HG03354 (cell line): ENCODE measurements at regions not wholly inside any gene's neighbourhood (a gene's known extent, or its start where the extent isn't known, plus 50 kb on each side); places are given as distances from the start of the nearest gene placed in this dataset.
A peak's percentile ranks its signal among the peaks of the same experiment; 100 is the strongest.

Source experiments
- ATAC-seq: cut with Tn5 transposase; IDR thresholded peaks from one replicate; pipeline ENCODE4 v1.9.1; 2021; ENCODE audit warnings: mild to moderate bottlenecking; ENCODE audit not compliant: unreplicated experiment, poor library complexity, severe bottlenecking

DNA sequence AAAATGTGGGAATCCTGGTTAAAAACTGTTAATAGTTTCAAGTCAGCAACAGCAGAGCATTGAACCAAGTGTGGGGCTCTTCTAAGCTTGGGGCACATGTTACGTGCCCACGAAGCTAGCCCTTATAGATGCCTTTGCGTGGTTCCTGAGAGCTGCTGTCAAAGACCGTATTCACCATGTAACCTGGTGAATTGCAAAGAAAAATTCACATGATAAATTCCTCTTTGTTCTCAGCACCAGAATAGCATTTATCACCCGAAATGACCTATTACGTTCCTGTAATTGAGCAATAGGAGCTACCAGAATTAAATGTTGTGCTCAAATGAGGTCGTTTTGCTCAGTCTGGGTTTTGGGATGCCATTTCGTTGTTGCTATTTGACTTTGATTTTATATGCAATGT, 202.6 kb upstream of the PRPS1L1 start:
- ATAC-seq: no peak

DNA sequence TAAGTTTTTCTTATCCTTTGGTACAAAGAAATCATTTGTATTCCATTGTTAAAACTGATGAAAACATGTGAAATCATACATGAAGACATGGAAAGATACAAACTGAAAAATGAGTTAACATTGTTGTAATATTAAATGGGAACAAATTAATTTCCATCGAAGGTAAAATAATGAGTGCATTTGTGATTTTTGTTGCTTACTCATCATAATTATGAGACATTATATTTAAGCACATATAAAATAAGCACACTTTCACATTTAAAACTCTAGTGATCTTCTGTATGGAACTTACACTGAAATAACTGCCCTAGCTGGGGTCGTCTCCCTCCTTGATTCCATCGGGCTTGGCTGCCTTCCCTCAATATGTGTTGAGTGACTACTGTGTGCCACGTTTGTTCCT, 204.2 kb upstream of the PRPS1L1 start:
- ATAC-seq: no peak

DNA sequence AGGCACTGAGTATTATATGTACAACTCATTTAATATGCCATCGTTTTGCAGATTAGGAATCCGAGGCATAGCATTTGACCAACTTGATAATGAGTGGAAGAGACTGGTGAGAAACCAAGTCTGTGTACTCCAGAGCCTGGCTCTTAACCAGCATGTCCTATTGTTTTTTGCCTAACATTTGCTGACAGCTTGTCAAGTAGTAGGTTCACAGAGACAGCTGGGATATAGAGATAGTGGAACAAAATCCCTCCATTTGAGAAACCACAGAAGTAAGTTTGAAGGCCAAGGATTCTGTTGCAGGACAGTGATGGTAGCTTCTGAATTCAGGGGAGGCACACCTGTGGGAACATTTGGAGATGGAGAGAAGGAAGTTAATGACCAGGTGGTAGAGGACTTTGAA, 206.9 kb upstream of the PRPS1L1 start:
- ATAC-seq: no peak

DNA sequence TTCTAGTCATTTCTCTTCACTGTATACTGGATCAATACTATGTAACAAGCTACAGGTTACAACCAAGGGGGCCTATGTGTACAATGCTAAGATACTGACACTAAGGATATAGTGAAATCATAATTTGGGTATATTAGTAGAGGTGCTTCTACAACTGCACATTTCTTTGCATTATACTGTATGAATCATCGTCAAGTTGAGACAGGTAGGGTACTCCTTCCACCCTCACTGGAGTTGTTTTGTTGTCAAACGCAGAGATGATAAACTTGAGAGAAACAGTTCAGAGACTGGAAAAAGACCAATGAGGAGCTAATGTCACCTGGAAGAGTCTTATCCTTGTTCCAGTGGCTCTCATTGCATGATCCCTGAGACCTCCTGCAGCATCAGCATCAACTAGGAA, 208.2 kb upstream of the PRPS1L1 start:
- ATAC-seq: no peak

DNA sequence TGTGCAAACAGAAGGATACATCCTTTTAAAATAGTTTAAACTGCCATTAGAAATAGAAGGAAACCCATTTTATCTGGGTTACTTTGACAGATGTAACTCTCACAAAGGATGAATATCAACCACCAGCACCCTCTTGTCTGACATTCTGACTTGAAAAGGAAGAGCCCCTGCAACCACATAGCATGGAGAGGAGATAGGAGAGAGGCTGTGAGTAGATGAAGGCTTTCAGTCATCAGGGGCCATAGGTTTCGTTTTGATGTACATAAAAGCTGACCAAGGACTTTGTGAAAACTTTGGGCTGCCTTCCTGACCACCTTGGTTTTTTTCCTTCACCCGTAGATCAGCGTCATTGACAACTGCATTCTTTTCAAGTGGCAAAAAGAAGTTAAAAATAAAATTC, 211.6 kb upstream of the PRPS1L1 start:
- no peak for ATAC-seq

DNA sequence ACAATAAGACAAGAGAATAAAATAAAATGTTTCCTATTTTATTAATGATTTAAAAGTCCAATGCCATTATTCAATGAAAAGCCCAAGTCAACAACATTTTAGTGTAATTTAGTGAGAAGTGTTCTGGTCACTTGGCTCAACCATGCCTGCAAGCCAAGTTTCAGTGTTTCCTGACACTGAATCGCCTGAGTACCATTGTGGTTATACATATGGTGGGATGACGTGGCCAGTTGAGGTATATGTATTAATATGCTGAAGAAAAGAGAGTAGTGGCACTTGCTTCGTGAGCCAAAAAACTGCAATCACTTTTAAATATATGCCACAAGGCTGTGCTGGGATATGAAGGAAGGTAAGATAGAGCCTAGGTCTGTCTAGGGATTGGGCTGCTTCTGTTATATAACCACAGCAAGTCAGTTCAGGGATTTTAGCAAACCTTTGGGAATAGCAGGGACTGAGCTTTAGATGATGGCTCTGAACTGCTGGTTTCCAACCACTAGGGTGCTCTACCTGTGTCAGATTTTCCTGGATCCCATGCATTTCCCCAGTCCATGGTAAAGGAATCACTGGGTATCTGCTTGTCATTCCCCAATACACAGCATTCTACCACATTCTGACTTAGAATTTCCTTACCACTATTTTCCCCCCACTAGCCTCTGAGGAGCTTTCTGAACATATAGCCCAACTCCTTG, 214.0 kb upstream of the PRPS1L1 start:
- ATAC-seq: peak; percentile 45

DNA sequence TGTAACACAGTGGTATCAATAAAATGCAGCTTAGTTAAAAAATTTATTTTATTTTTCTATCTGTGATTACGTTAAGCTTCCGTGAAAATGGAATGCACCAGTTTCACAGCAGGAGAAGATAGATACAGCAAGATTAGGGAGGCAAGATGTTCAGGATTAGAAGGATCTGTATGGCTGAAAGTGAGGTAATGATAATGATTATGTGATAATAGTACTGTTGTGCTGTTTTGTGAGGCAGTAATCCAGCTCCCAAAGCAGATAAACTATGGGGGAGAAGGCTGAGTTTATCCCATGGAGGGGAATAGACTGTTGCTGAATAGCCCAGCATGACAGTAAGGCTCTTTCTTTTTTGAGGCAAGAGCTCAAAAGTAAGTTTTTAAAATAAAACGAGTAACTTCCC, 216.1 kb upstream of the PRPS1L1 start:
- ATAC-seq: no peak

DNA sequence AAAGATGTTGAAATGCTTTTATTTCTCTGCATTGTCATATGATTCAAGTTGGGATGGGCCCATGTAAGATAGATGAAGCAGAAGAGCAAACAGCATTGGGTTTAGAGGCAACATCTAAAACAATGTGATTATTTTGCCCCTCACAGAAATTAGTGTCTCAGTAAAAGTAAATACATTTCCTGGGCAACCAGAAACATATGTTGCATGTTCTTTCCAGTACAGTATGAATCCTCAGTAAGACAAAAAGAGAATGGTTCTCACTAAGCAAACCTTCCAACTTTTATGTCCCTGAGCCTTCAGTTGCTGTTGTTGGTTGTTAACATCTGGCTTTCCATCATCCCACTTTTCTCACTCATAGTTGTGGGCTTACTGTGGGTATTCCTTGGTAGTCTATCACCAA, 222.5 kb upstream of the PRPS1L1 start:
- ATAC-seq: no peak

DNA sequence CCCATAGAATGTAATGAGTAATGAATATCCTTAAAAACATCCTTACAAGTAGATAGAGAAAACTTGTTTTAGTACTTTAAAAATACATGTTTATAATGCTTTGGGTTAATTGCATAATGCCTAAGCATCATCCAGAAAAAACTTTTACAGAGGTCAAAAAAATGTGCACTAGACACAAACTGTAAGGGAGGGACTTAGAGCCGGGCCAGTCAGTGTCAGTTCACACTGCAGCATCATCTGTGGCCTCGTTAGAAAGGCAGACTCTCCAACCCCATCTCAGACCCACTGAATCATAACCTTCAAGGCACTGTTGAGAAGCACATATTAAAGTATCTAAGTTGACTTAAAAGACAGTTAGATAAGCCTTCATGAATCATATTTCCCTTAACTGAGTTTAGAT, 230.1 kb upstream of the PRPS1L1 start:
- no peak for ATAC-seq

DNA sequence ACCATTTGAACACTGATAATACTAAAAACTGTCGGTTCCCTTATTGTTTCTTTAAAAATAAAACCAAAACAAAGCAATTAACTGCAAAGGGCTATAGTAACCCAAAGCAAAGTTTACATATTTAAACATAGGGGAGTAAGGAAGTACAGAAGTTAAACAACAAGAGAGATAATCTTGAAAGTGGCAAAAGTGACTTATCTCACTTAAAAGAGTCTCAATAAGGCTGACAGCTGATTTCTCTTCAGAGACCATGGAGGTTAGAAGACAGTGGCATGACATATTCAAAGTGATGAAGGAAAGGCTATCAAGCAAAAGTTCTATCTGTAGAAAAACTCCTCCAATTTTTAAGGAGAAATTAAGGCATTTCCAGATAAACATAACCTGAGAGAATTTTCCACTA, 233.5 kb upstream of the HDAC9 start:
- no peak for ATAC-seq

DNA sequence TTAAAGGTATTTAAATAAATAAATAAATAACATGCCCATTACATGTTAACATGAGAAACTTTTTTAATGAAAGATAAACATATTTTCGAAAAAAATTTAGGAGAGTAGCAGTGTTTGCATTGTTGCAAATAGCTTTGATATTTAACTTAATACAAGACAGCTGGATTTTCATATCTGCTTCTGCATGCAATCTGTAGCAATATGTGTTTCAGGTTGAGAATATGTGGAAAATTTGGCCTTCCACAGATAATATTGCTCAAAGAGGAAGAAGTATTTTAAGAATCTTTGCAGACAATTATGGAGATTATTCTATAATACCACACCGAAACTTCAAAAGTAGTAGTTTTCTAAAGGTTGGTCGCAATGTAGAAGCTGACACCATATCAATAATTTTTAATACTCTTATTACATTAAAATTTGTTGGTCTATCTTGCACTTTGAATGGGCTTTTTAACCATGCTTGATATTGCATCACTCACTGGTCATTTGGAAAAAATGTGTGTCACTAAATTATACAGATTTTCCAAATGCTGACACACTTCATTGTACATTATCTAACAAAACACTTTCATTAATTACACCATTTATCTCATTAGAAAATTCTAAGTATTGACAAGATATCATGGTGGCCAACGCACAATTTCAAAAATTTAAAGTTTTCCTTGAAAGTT, 229.8 kb upstream of the HDAC9 start:
- no peak for ATAC-seq

DNA sequence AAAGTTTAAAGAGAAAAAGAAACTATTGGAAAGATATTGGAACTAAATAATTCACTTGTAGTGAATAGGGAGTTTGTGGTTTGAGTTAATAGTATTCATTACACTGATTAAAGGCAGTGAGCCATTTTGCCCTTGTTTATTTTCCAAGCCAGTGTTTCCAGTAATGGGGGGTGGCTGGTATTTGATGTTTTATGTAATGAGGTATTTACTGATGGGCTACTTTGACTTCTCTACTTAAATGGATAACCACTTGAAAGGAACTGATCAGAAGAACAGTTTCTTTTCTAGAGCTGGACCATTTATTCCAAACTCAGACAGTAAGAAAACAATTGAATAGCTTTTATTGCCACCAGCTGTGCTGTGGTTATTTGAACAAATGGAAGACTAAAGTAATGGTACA, 227.0 kb upstream of the HDAC9 start:
- ATAC-seq: no peak

DNA sequence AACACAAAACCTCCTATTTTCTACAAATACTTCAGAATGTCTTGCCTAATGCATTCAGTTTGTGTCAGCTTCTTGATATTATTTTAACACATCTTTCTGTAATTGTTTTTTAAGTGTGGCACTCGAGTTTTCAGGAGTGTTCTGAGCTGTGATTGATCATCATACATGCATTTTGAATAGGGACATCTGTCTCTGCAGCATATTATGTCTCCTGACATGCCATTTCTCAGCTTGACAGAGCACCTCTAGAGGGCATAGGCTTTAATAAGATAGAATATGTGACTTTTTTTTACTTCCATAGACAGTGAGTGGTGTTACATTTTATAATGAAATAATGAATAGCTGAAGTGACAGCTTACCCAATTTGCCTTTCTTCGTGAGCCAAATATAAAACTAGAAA, 219.2 kb upstream of the HDAC9 start:
- no peak for ATAC-seq

DNA sequence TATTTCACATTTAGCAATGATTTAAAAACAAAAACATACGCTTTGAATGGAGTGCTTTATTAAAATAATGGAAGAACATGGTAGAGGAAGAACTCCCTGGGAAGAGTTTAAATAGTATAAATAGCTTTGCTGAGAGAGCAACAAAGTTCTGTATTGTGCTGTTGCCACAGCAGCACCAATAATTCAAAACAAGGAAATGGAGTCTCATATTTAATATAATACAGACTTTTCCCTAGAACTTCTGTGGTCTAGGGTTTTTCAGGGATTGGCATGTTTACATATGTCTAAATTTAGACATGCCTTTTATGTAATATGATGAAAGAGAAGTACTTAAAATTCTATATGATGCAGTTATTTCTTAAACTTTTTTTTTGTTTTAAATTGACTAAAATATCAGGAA, 217.2 kb upstream of the HDAC9 start:
- no peak for ATAC-seq

DNA sequence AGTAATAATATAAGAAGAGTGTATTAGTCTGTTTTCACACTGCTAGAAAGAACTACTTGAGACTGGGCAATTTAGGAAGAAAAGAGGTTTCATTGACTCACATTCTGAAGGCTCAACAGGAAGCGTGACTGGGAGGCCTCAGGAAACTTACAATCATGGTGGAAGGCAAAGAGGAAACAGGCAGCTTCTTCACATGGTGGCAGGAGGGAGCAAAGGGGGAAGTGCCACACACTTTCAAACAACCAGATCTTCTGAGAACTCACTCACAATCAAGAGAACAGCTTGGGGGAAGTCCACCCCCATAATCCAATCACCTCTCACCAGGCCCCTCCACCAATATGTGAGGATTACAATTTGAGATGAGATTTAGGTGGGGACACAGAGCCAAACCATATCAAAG, 212.5 kb upstream of the HDAC9 start:
- ATAC-seq: no peak

DNA sequence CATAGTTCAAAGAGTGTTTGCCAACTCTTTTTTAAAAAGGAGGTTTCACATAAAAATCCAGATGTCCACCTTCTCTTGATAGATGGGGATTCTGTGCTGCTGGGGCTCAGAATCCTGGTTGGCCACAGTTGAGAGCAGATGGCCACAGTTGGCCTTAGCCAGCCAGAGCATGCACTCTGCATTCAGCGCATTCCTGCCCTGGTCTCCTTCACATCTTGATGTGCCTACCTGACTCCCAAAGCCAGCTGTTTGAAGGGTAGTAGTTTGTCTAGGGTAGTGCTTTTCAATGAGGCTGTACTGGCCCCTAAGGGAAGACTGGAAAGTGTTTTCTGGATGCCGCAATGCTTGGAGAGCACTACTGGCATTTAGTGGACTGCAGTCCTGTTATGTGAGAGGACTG, 208.1 kb upstream of the HDAC9 start:
- no peak for ATAC-seq

DNA sequence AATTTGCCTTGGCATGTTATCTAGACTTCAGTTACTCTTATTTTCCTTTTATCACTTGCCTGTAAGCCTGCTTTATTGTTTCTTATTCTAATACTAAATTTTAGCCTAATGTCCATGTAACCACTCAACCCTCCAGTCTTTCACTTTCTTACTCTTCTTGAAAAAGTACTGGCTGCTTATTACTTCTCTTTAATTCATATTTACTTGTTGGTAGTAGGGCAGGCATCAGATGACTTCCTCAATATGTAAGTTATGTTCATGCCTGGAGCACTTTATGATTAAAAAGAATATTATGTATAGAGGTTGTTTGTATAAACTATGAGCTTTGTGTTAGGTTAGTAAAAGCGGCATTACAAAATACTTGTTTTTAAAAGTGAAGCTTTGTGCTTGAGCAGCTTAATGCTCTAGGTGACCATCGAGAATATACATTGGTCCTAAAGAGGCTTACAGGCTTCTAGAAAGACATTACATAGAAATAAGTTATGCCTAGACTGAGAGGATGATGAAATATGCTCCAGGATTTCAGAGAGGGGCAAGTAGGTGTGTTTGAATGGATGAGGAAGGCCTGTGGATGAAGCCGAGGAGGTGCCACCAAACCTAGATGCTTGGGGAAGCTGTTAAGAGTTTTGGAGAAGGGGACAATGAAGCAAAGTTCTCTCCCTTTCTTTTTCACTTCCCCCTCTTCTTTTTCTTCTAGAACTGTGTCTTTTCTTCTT, 207.1 kb upstream of the HDAC9 start:
- no peak for ATAC-seq

DNA sequence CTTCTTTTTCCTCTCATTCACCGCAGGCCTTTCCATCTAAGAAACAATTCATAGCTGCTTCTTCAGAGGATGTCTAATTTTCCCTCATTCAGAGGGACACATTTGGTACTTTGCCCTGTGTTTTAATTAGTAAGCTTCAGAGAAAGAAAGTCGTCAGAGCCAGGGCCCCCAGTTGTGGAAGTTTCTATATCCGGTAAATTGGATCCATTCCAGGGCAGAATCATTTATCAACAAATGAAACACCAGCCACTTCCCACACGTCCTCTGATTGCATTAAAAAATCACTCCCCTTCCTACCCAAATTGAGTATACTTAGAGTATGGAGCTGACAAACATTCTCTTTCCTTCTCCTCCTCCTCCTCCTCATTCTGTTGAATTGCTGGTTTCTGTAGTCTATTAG, 205.8 kb upstream of the HDAC9 start:
- peak; percentile 13 for ATAC-seq

DNA sequence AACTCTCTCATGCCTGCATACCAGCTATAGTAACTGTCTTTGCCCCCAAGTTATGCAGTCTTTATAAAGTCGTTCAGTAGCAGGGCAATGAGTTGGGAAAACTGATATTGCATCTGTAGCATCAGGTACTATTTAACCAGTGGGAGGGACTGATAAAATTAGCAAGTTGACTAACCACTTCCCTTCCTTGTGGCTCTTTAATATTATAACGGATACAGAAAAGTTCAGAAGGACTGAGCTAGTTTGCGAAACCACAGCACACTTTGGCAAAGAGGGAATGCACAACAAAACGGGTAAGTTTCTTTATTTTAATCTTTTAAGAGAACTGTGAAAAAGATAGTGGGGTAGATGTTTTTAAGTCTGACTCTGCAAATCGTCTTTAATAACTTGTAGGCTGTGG, 205.3 kb upstream of the HDAC9 start:
- ATAC-seq: peak; percentile 71

DNA sequence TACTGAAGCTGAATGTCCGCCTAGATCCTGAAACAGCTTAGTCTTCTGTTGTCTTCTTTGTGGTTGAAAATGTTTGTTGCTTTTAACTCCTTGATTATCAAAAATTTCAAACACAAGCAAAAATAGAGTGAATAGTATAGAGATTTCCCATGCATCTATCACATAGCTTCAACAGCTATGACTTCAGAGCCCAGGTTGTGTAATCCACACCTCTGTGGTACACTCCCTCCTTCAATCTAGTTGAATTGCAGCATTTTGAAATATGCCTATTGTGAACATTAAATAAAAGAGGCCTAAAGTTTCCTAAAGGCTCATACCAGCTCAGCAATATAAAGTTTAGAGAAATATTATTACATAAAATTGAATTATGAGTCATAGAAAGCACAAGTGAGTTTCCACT, 204.7 kb upstream of the HDAC9 start:
- peak; percentile 37 for ATAC-seq

DNA sequence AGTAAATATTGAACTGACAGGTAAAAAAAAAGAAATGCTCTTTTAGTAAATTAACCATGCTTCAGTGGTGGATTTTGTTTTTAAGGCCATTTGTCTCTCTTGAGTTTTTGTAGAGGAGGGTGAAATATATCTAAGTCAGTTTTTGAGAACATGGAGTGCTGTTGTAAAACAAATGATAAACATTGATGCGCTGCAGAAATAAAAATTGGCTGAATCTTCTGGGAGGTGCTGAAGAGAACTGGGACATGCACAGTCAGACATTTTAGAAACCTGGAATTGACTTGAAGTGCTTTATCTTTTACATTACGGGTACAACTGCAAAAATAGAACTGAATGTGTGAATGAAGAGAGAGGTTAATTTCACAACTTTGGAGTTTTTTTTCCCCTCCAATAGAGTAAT, 203.0 kb upstream of the HDAC9 start:
- no peak for ATAC-seq
